HepG2 (cell line): ENCODE measurements at regions not wholly inside any gene's neighbourhood (a gene's known extent, or its start where the extent isn't known, plus 50 kb on each side); places are given as distances from the start of the nearest gene placed in this dataset.

Experiments used
- ATAC-seq: fragments of 200-7000 bp; cut with Tn5 transposase; 3 replicates; pipeline ENCODE4 v1.9.1; 2020; ENCODE audit warnings: mild to moderate bottlenecking, moderate library complexity
- BruUV-seq: library from RNA; stranded (reverse); fragments of 400-500 nt; replicated peaks from 2 replicates; lab custom pipeline; 2021; lab: Mats Ljungman, UMichigan
- CTCF ChIA-PET: fragments of 300-600 bp; formaldehyde crosslinking; extraction: SDS; loops from one replicate; lab custom pipeline; 2021; ENCODE audit warnings: low total read pairs, inconsistent platforms, low intra/inter-chr PET ratio; lab: Yijun Ruan, JAX
- POLR2A ChIA-PET: fragments of 350-600 bp; sonication (Branson Sonifier 250); formaldehyde crosslinking; loops from one replicate; lab custom pipeline; 2020; ENCODE audit warnings: antibody characterized with exemption, inconsistent platforms; lab: Yijun Ruan, JAX
- DNase-seq: peaks from one replicate; pipeline ENCODE4 v3.0.0-alpha.2; 2015; ENCODE audit warnings: low spot score
- FAIRE-seq: peaks from 3 replicates; lab custom pipeline; 2011; peaks lifted over from hg19 to GRCh38; lab: Jason Lieb, UNC
- H2AFZ ChIP-seq: one replicate; pipeline ENCODE4 v1.6.1; 2011; ENCODE audit warnings: low read length, inconsistent platforms
- H3K27ac ChIP-seq: fragments of 300-600 bp; 3 replicates; pipeline ENCODE4 v1.8.0; 2011; ENCODE audit warnings: mixed run types, mild to moderate bottlenecking, mixed read lengths, low read length, inconsistent platforms; ENCODE audit not compliant: insufficient read depth; ENCODE audit errors: extremely low read length
- H3K27me3 ChIP-seq, 2 experiments: fragments of 200-600 bp in 1 of 2; 2 replicates in 1 of 2; 3 replicates in 1 of 2; pipeline versions ENCODE4 v1.6.0 to v1.8.0; 2011; ENCODE audit warnings: low read length in 2 of 2, mild to moderate bottlenecking in 2 of 2, moderate library complexity in 2 of 2, inconsistent platforms in 1 of 2; ENCODE audit not compliant: insufficient read depth in 2 of 2, control insufficient read depth in 1 of 2
- H3K36me3 ChIP-seq, 2 experiments: fragments of 200-600 bp in 1 of 2; replicated peaks in 1 of 2; 2 replicates in 1 of 2; 3 replicates in 1 of 2; pipeline versions ENCODE4 v1.5.1 to v1.8.0; 2011; ENCODE audit warnings: low read length in 2 of 2, inconsistent platforms in 1 of 2; ENCODE audit not compliant: insufficient read depth in 2 of 2, control insufficient read depth in 1 of 2
- H3K4me1 ChIP-seq: 2 replicates; pipeline ENCODE4 v1.5.1; 2012; ENCODE audit warnings: low read length, inconsistent platforms; ENCODE audit not compliant: insufficient read depth
- H3K4me2 ChIP-seq: 2 replicates; pipeline ENCODE4 v1.6.0; 2011; ENCODE audit warnings: low read depth, low read length, inconsistent platforms
- H3K4me3 ChIP-seq, 3 experiments: fragments of 200-600 bp in 1 of 3; sonication (generic), shearing (Covaris generic) in 1 of 3; replicated peaks in 1 of 3; 2 replicates each; pipeline ENCODE4 v1.5.1; 2011 to 2016; ENCODE audit warnings: low read length in 3 of 3, inconsistent platforms in 2 of 3, low read depth in 2 of 3, mild to moderate bottlenecking in 2 of 3, control low read depth in 1 of 3, mixed read lengths in 1 of 3; ENCODE audit not compliant: insufficient read depth in 1 of 3
- H3K79me2 ChIP-seq: one replicate; pipeline ENCODE4 v1.6.1; 2011; ENCODE audit warnings: low read length, inconsistent platforms; ENCODE audit not compliant: insufficient read depth
- H3K9ac ChIP-seq: 2 replicates; pipeline ENCODE4 v1.6.0; 2011; ENCODE audit warnings: mild to moderate bottlenecking, low read depth, low read length, inconsistent platforms; ENCODE audit not compliant: insufficient read depth
- H3K9me3 ChIP-seq: 2 replicates; pipeline ENCODE4 v1.5.1; 2012; ENCODE audit warnings: mild to moderate bottlenecking, low read length
- H4K20me1 ChIP-seq: 2 replicates; pipeline ENCODE4 v1.6.0; 2011; ENCODE audit warnings: inconsistent platforms, mild to moderate bottlenecking, low read length, moderate library complexity; ENCODE audit not compliant: insufficient read depth
- GABPA ChIP-seq, 2 experiments: IDR thresholded peaks; 2 replicates each; pipeline ENCODE4 v1.6.1; 2011 to 2016; ENCODE audit warnings: low read depth in 2 of 2, low read length in 1 of 2, missing biosample characterization in 1 of 2, missing genetic modification characterization in 1 of 2
- HNF4A ChIP-seq: sonication (generic); formaldehyde crosslinking; IDR thresholded peaks from 2 replicates; pipeline ENCODE4 v1.4.0; 2020; ENCODE audit warnings: missing genetic modification reagents
- MATR3 ChIP-seq: sonication (generic); formaldehyde crosslinking; IDR thresholded peaks from 2 replicates; pipeline ENCODE4 v1.4.0; 2020; ENCODE audit warnings: missing genetic modification reagents
- NR2F2 ChIP-seq: IDR thresholded peaks from 2 replicates; pipeline ENCODE4 v1.6.1; 2012; ENCODE audit warnings: low read depth, inconsistent platforms, borderline replicate concordance
- SP1 ChIP-seq, 2 experiments: fragments of 450-650 bp in 1 of 2; sonication (generic) in 1 of 2; formaldehyde crosslinking in 1 of 2; IDR thresholded peaks; 2 replicates each; pipeline versions ENCODE4 v1.4.0 to v1.6.1; 2016 to 2020; ENCODE audit warnings: missing genetic modification reagents in 1 of 2
- TRIM22 ChIP-seq: fragments of 450-650 bp; IDR thresholded peaks from 2 replicates; pipeline ENCODE4 v1.6.1; 2017
- U2AF1 ChIP-seq: fragments of 200-400 bp; formaldehyde crosslinking; optimal IDR thresholded peaks from 2 replicates; pipeline ENCODE3; 2017; ENCODE audit warnings: mild to moderate bottlenecking, low read depth, low read length
- ZMAT5 ChIP-seq: sonication (generic); formaldehyde crosslinking; IDR thresholded peaks from 2 replicates; pipeline ENCODE4 v1.5.0; 2020; ENCODE audit warnings: mild to moderate bottlenecking, low read depth, missing genetic modification reagents, borderline replicate concordance
- ZNF160 ChIP-seq: sonication (generic); formaldehyde crosslinking; IDR thresholded peaks from 2 replicates; pipeline ENCODE4 v1.8.0; 2022; ENCODE audit warnings: mild to moderate bottlenecking, inconsistent platforms, missing genetic modification reagents
- ZNF724P ChIP-seq: sonication (generic); formaldehyde crosslinking; IDR thresholded peaks from 2 replicates; pipeline ENCODE4 v1.8.0; 2022; ENCODE audit warnings: missing genetic modification reagents, borderline replicate concordance
- ZNF878 ChIP-seq: sonication (generic); formaldehyde crosslinking; IDR thresholded peaks from 2 replicates; pipeline ENCODE4 v1.8.1; 2023; ENCODE audit warnings: mild to moderate bottlenecking, missing genetic modification reagents, moderate library complexity
- ZSCAN12 ChIP-seq: sonication (generic); formaldehyde crosslinking; IDR thresholded peaks from 2 replicates; pipeline ENCODE4 v1.9.0; 2021; ENCODE audit warnings: mild to moderate bottlenecking, missing genetic modification reagents
- WGBS: methylation state at CpG from one replicate; pipeline ENCODE4 v1.1.6; 2017; ENCODE audit warnings: low lambda C conversion rate; 5-methylcytosine and 5-hydroxymethylcytosine counted together
- in situ Hi-C: cut with HindIII; loops from 2 replicates; pipeline ENCODE4 v1.10.0; 2017; ENCODE audit warnings: low pct_unique_long_range_greater_than_20kb; ENCODE audit not compliant: extremely low pct_ligation_motif_present
- intact Hi-C: fragments of 100-400 bp; cut with micrococcal nuclease; formaldehyde crosslinking; loops from one replicate; pipeline ENCODE4 v1.10.0; 2022; ENCODE audit not compliant: unreplicated experiment

GRCh38 chr1:170288155-170288554, 142.4 kb downstream of the NTMT2 start:
- BruUV-seq = no TSS peak
- CTCF ChIA-PET = no interaction called here
- TF ChIP-seq SP1 (IDR thresholded peaks at IDR 0.05) (no peak), SP1 (CRISPR knock-in tag; IDR thresholded peaks at IDR 0.05) (no peak)
- TF ChIP-seq, all 625 proteins: peak for 0
- Histone ChIP-seq H3K27ac (no peak overlapping the region), H3K4me3 (no peak overlapping the region), H3K79me2 (no peaks in the 10 kb centered on the region), H4K20me1 (no peaks in the 10 kb centered on the region), H3K9ac (no peak overlapping the region), H3K4me1 (no peaks in the 10 kb centered on the region), H3K9me3 (no peaks in the 10 kb centered on the region), H3K27me3 (no peaks in the 10 kb centered on the region), H2AFZ (no peak overlapping the region), H3K4me2 (no peak overlapping the region), H3K36me3 (no peaks in the 10 kb centered on the region)
- FAIRE-seq = no peak
- 8% methylated on average over 3 of the region's 3 CpGs for WGBS
- intact Hi-C loops = no loop called here
- no peak for DNase-seq
- in situ Hi-C loops = no loop called here
- POLR2A ChIA-PET = no interaction called here
- ATAC-seq = no peak

- Histone ChIP-seq H3K27me3 (no peaks in the 10 kb centered on the region), H3K9me3 (no peaks in the 10 kb centered on the region), H3K4me3 (no peak overlapping the region), H3K79me2 (no peaks in the 10 kb centered on the region), H4K20me1 (no peaks in the 10 kb centered on the region), H3K4me2 (no peak overlapping the region), H3K9ac (no peak overlapping the region), H3K27ac (no peak overlapping the region), H3K4me1 (no peaks in the 10 kb centered on the region), H3K36me3 (no peaks in the 10 kb centered on the region), H2AFZ (no peak overlapping the region)
- CTCF ChIA-PET = no interaction called here
- ATAC-seq = no peak
- 4% methylated on average over 1 of the region's 1 CpG for WGBS
- BruUV-seq = no TSS peak
- FAIRE-seq = no peak
- in situ Hi-C loops = no loop called here
- DNase-seq = no peak
- intact Hi-C loops = no loop called here
- TF ChIP-seq ZNF878 (CRISPR knock-in tag) (no peak), ZNF160 (CRISPR knock-in tag) (no peak), U2AF1 (no peak), HNF4A (CRISPR knock-in tag) (no peak), TRIM22 (no peak), ZNF724P (CRISPR knock-in tag) (no peak), GABPA (IDR thresholded peaks at IDR 0.05; ENCODE audit: low read depth, low read length) (no peak), GABPA (CRISPR knock-in tag; IDR thresholded peaks at IDR 0.05; ENCODE audit: low read depth) (no peak), NR2F2 (no peak), ZSCAN12 (CRISPR knock-in tag) (no peak), MATR3 (CRISPR knock-in tag) (no peak), ZMAT5 (no peak)
- POLR2A ChIA-PET = no interaction called here
These were observed 144.5 kb downstream of the NTMT2 start for GRCh38 chr1:170290276-170290675.
